ENCODE measurements at regions not wholly inside any gene's neighbourhood (a gene's known extent, or its start where the extent isn't known, plus 50 kb on each side); places are given as distances from the start of the nearest gene placed in this dataset.

DNA sequence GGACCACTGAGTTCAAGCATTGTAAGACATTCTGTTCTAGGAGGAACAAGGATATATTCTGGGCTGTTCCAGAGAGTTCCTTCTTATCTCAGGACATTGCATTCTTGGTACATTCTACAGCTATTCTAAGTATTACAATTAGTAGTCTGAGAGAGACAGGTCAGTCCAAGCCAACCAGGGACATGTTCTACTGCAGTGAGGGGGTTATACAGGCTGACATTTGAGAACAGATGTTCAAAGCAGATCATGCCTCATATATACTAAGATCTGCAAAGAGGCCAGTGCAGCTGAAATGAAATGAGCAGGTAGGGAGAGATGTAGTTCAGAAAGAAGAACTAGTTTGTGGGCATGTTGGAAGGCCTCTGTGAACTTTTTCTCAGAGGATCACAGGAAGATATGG lies 142.0 kb downstream of the CENPC start (continued):
- TF ChIP-seq ZNF574 (CRISPR knock-in tag; IDR thresholded peaks at IDR 0.05) = no peak
- no peak for TF ChIP-seq ZNF850 (CRISPR knock-in tag; conservative IDR thresholded peaks at IDR 0.05)
- TF ChIP-seq ZNF251 (CRISPR knock-in tag; IDR thresholded peaks at IDR 0.05) = no peak
- no peak for TF ChIP-seq ZNF546 (CRISPR knock-in tag; conservative IDR thresholded peaks at IDR 0.05)
- TF ChIP-seq EED (CRISPR knock-in tag; IDR thresholded peaks at IDR 0.05) = no peak
- TF ChIP-seq ZMYM3 (CRISPR knock-in tag; IDR thresholded peaks at IDR 0.05) = no peak
- TF ChIP-seq ZNF589 (CRISPR knock-in tag; conservative IDR thresholded peaks at IDR 0.05) = no peak
- no peak for TF ChIP-seq ZNF44 (CRISPR knock-in tag; IDR thresholded peaks at IDR 0.05)
- TF ChIP-seq ZNF136 (CRISPR knock-in tag; IDR thresholded peaks at IDR 0.05; ENCODE audit: low read depth) = no peak
- TF ChIP-seq, protein P1, sequence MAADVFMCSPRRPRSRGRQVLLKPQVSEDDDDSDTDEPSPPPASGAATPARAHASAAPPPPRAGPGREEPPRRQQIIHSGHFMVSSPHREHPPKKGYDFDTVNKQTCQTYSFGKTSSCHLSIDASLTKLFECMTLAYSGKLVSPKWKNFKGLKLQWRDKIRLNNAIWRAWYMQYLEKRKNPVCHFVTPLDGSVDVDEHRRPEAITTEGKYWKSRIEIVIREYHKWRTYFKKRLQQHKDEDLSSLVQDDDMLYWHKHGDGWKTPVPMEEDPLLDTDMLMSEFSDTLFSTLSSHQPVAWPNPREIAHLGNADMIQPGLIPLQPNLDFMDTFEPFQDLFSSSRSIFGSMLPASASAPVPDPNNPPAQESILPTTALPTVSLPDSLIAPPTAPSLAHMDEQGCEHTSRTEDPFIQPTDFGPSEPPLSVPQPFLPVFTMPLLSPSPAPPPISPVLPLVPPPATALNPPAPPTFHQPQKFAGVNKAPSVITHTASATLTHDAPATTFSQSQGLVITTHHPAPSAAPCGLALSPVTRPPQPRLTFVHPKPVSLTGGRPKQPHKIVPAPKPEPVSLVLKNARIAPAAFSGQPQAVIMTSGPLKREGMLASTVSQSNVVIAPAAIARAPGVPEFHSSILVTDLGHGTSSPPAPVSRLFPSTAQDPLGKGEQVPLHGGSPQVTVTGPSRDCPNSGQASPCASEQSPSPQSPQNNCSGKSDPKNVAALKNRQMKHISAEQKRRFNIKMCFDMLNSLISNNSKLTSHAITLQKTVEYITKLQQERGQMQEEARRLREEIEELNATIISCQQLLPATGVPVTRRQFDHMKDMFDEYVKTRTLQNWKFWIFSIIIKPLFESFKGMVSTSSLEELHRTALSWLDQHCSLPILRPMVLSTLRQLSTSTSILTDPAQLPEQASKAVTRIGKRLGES (CRISPR knock-in tag; IDR thresholded peaks at IDR 0.05; ENCODE audit: borderline replicate concordance) = no peak
- TF ChIP-seq ZNF747 (CRISPR knock-in tag; IDR thresholded peaks at IDR 0.05; ENCODE audit: borderline replicate concordance) = no peak
- TF ChIP-seq CCDC6 (CRISPR knock-in tag; IDR thresholded peaks at IDR 0.05) = no peak
- no peak for TF ChIP-seq SUZ12 (IDR thresholded peaks at IDR 0.05; ENCODE audit: low read depth, low read length)

All from HepG2 (cell line).